Breast epithelium (tissue), 4 donors: ENCODE measurements at regions not wholly inside any gene's neighbourhood (a gene's known extent, or its start where the extent isn't known, plus 50 kb on each side); places are given as distances from the start of the nearest gene placed in this dataset.

Experiments
- DNase-seq, 2 donors: peaks; one replicate each; pipeline ENCODE4 v3.0.0-alpha.2; 2019; ENCODE audit warnings: low spot score in 2 of 2
- H3K27ac ChIP-seq, 2 donors: fragments of 200-600 bp; sonication (generic) in 1 of 2; one replicate each; pipeline ENCODE4 v1.5.1; 2016 to 2019; ENCODE audit warnings: mild to moderate bottlenecking in 1 of 2
- H3K27me3 ChIP-seq, 2 donors: fragments of 200-600 bp; sonication (generic) in 1 of 2; one replicate each; pipeline versions ENCODE4 v1.5.1 to v1.6.0; 2017 to 2019; ENCODE audit warnings: control low read depth in 1 of 2, mild to moderate bottlenecking in 1 of 2
- H3K36me3 ChIP-seq: fragments of 200-600 bp; one replicate; pipeline ENCODE4 v1.5.1; 2019
- H3K4me1 ChIP-seq, 2 donors: fragments of 200-600 bp; sonication (generic); one replicate each; pipeline ENCODE4 v1.5.1; 2016 to 2019; ENCODE audit warnings: control low read depth in 1 of 2
- H3K4me3 ChIP-seq, 3 donors: fragments of 200-600 bp; sonication (generic); 1 replicate in 2 of 3; 2 replicates in 1 of 3; pipeline ENCODE4 v1.5.1; 2016 to 2019; ENCODE audit warnings: mild to moderate bottlenecking in 3 of 3, moderate library complexity in 2 of 3
- H3K9me3 ChIP-seq, 2 donors: fragments of 200-600 bp; sonication (generic) in 1 of 2; one replicate each; pipeline ENCODE4 v1.5.1; 2016 to 2019; ENCODE audit warnings: control low read depth in 1 of 2
- CTCF ChIP-seq, 3 donors: fragments of 450-650 bp; IDR thresholded peaks; one replicate each; pipeline ENCODE4 v1.5.1; 2016 to 2017; ENCODE audit warnings: antibody characterized with exemption in 3 of 3, mild to moderate bottlenecking in 3 of 3, moderate library complexity in 3 of 3
- POLR2A ChIP-seq: fragments of 450-650 bp; IDR thresholded peaks from one replicate; pipeline ENCODE4 v1.6.1; 2016; ENCODE audit warnings: antibody characterized with exemption, mild to moderate bottlenecking, moderate library complexity
- POLR2AphosphoS5 ChIP-seq, 3 donors: sonication (generic); formaldehyde crosslinking; IDR thresholded peaks; one replicate each; pipeline ENCODE4 v1.6.1; 2017; ENCODE audit warnings: antibody characterized with exemption in 3 of 3
- intact Hi-C: fragments of 100-400 bp; cut with DNase I; formaldehyde crosslinking; loops from one replicate; pipeline ENCODE4 v1.15.1; 2023; ENCODE audit warnings: low total_unique reads

- DNase-seq: no peak
- no peaks in the 10 kb centered on the region for H3K27me3 ChIP-seq
- H3K4me3 ChIP-seq: no peak overlapping the region
- no peaks in the 10 kb centered on the region for H3K4me1 ChIP-seq
- TF ChIP-seq CTCF (IDR thresholded peaks at IDR 0.05): no peak
- no peak for TF ChIP-seq POLR2AphosphoS5 (IDR thresholded peaks at IDR 0.05)
- no peaks in the 10 kb centered on the region for H3K36me3 ChIP-seq
- no peak overlapping the region for H3K27ac ChIP-seq
- H3K9me3 ChIP-seq: no peaks in the 10 kb centered on the region
- intact Hi-C loops: no loop called here
Observed at GRCh38 chr3:101994386-101994785, 145.1 kb downstream of the NFKBIZ start.

- no peak for DNase-seq
- Histone ChIP-seq H3K4me1 (no peaks in the 10 kb centered on the region), H3K27me3 (no peaks in the 10 kb centered on the region), H3K36me3 (no peaks in the 10 kb centered on the region), H3K4me3 (no peak overlapping the region), H3K9me3 (no peaks in the 10 kb centered on the region), H3K27ac (no peak overlapping the region)
- intact Hi-C loops: loop anchor here (5.0 kb wide), 1 partner anchor 108 kb away; no protein-coding TSS in a partner anchor
- TF ChIP-seq POLR2AphosphoS5 (IDR thresholded peaks at IDR 0.05) (no peak), CTCF (IDR thresholded peaks at IDR 0.05) (no peak), POLR2A (no peak)
Observed at GRCh38 chr3:101995371-101996046, 146.2 kb downstream of the NFKBIZ start.

GRCh38 chr3:101996832-101997231 lies 147.5 kb downstream of the NFKBIZ start:
- H3K36me3 ChIP-seq: no peaks in the 10 kb centered on the region
- H3K9me3 ChIP-seq: no peaks in the 10 kb centered on the region
- no peak overlapping the region for H3K4me3 ChIP-seq
- no peak for DNase-seq
- no peaks in the 10 kb centered on the region for H3K27me3 ChIP-seq
- intact Hi-C loops: loop anchor here (5.0 kb wide), 1 partner anchor 110 kb away; no protein-coding TSS in a partner anchor
- H3K4me1 ChIP-seq: no peaks in the 10 kb centered on the region
- no peak for TF ChIP-seq CTCF (IDR thresholded peaks at IDR 0.05)
- no peak for TF ChIP-seq POLR2AphosphoS5 (IDR thresholded peaks at IDR 0.05)
- TF ChIP-seq POLR2A: no peak
- no peak overlapping the region for H3K27ac ChIP-seq

GRCh38 chr3:101998256-101998926 lies 149.1 kb downstream of the NFKBIZ start:
- H3K36me3 ChIP-seq: no peaks in the 10 kb centered on the region
- DNase-seq: no peak
- H3K4me1 ChIP-seq: no peaks in the 10 kb centered on the region
- no peak overlapping the region for H3K4me3 ChIP-seq
- TF ChIP-seq CTCF (IDR thresholded peaks at IDR 0.05): no peak
- TF ChIP-seq POLR2AphosphoS5 (IDR thresholded peaks at IDR 0.05): no peak
- no peak for TF ChIP-seq POLR2A
- no peak overlapping the region for H3K27ac ChIP-seq
- H3K9me3 ChIP-seq: no peaks in the 10 kb centered on the region
- H3K27me3 ChIP-seq: no peaks in the 10 kb centered on the region
- intact Hi-C loops: loop anchor here (5.0 kb wide), 1 partner anchor 111 kb away; no protein-coding TSS in a partner anchor

GRCh38 chr3:101999177-101999779 lies 150.0 kb downstream of the NFKBIZ start:
- TF ChIP-seq POLR2AphosphoS5 (IDR thresholded peaks at IDR 0.05) (no peak), CTCF (IDR thresholded peaks at IDR 0.05) (no peak), POLR2A (no peak)
- Histone ChIP-seq H3K27ac (no peak overlapping the region), H3K27me3 (no peaks in the 10 kb centered on the region), H3K4me1 (no peaks in the 10 kb centered on the region), H3K9me3 (no peaks in the 10 kb centered on the region), H3K4me3 (no peak overlapping the region), H3K36me3 (no peaks in the 10 kb centered on the region)
- intact Hi-C loops: loop anchor here (5.0 kb wide), 1 partner anchor 112 kb away; no protein-coding TSS in a partner anchor
- no peak for DNase-seq
